Body of pancreas (tissue), 4 donors: ENCODE measurements at regions not wholly inside any gene's neighbourhood (a gene's known extent, or its start where the extent isn't known, plus 50 kb on each side); places are given as distances from the start of the nearest gene placed in this dataset.
"Not testable (repeated sequence)": the region's sequence is repeated elsewhere in the genome, so short reads cannot be mapped to it uniquely, and the experiment has no call there.

Source experiments
- POLR2A ChIP-seq, 3 donors: fragments of 450-650 bp; IDR thresholded peaks; one replicate each; pipeline ENCODE4 v1.6.1; 2016; ENCODE audit warnings: antibody characterized with exemption in 3 of 3, mild to moderate bottlenecking in 2 of 3
- TF ChIP-seq, protein P1 (sequence below), 7 experiments: fragments of 450-650 bp in 4 of 7; fragments of 200-600 bp in 3 of 7; sonication (generic) in 3 of 7; IDR thresholded peaks; one replicate each; pipeline ENCODE4 v1.5.1; 2016 to 2019; ENCODE audit warnings: antibody characterized with exemption in 7 of 7

- TF ChIP-seq, protein P1, sequence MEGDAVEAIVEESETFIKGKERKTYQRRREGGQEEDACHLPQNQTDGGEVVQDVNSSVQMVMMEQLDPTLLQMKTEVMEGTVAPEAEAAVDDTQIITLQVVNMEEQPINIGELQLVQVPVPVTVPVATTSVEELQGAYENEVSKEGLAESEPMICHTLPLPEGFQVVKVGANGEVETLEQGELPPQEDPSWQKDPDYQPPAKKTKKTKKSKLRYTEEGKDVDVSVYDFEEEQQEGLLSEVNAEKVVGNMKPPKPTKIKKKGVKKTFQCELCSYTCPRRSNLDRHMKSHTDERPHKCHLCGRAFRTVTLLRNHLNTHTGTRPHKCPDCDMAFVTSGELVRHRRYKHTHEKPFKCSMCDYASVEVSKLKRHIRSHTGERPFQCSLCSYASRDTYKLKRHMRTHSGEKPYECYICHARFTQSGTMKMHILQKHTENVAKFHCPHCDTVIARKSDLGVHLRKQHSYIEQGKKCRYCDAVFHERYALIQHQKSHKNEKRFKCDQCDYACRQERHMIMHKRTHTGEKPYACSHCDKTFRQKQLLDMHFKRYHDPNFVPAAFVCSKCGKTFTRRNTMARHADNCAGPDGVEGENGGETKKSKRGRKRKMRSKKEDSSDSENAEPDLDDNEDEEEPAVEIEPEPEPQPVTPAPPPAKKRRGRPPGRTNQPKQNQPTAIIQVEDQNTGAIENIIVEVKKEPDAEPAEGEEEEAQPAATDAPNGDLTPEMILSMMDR (IDR thresholded peaks at IDR 0.05): not testable (repeated sequence)
- TF ChIP-seq POLR2A (IDR thresholded peaks at IDR 0.05): not testable (repeated sequence)
Measured at GRCh38 chr21:43283925-43284221, 115.1 kb downstream of the CRYAA start.
